ENCODE measurements at regions not wholly inside any gene's neighbourhood (a gene's known extent, or its start where the extent isn't known, plus 50 kb on each side); places are given as distances from the start of the nearest gene placed in this dataset.

DNA sequence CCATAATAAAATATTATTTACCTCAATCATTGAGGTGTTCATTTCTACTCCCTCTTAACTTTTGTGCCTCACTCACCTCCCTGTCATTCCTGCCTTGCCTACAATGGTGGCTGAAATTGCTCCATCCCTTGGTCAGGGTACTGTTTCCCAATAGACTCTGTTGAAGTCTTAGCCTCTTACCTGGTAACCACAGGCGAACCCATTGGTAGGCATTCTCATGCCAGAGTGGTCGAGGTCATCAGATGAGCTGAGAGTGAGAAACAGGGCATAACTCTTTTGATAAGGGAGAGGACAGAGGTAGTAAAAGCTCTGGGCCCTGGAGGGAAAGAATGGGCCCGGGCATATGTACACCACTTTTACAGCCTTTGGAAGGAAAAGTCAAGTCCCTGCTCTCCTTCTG, 265.6 kb downstream of the ARRDC4 start:
- DNase-seq: no peak
- Histone ChIP-seq H3K27me3 (no peaks in the 10 kb centered on the region), H3K36me3 (replicated peaks in 1 of 2; ENCODE audit: insufficient read depth in 1 of 2, low read depth in 2 of 2) (no peaks in the 10 kb centered on the region), H3K4me3 (no peak overlapping the region), H3K27ac (no peak overlapping the region), H3K4me1 (no peaks in the 10 kb centered on the region), H3K9me3 (no peaks in the 10 kb centered on the region)
- 55 to 63% methylated on average over 3 of the region's 3 CpGs for WGBS, 2 donors
- intact Hi-C loops (cut with DNase I): no loop called here
- TF ChIP-seq POLR2A (IDR thresholded peaks at IDR 0.05): no peak
- TF ChIP-seq CTCF (IDR thresholded peaks at IDR 0.05): no peak
- ATAC-seq: no peak

DNA sequence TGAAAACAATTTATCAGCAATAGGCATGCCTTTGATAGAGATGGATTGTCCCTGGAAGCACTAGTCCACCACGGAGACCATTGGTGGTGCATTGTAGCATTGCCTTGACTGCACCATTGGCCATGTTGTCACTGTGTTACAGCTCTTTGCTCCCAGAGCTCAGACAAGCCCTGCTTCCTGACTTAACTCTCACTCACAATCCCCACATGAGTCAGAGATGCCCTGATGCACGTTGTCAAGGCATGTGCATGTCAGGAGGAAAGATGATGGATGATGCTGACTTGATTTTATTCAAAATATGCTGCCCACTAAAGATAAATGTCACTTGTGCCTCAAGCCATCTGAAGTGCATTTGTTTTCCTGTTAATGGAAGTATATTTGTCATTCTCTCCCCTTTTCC, 266.1 kb downstream of the ARRDC4 start:
- Histone ChIP-seq H3K4me1 (no peaks in the 10 kb centered on the region), H3K9me3 (no peaks in the 10 kb centered on the region), H3K4me3 (no peak overlapping the region), H3K36me3 (replicated peaks in 1 of 2; ENCODE audit: insufficient read depth in 1 of 2, low read depth in 2 of 2) (no peaks in the 10 kb centered on the region), H3K27ac (no peak overlapping the region), H3K27me3 (no peaks in the 10 kb centered on the region)
- ATAC-seq (no peak), DNase-seq (no peak)
- intact Hi-C loops (cut with DNase I): no loop called here
- WGBS, 2 donors: 24 to 51% methylated on average over 2 of the region's 2 CpGs
- TF ChIP-seq POLR2A (IDR thresholded peaks at IDR 0.05) (no peak), CTCF (IDR thresholded peaks at IDR 0.05) (no peak)

GRCh38 chr15:98228846-98229245, 268.3 kb downstream of the ARRDC4 start:
- ATAC-seq (no peak), DNase-seq (no peak)
- Histone ChIP-seq H3K27me3 (no peaks in the 10 kb centered on the region), H3K36me3 (replicated peaks in 1 of 2; ENCODE audit: insufficient read depth in 1 of 2, low read depth in 2 of 2) (no peaks in the 10 kb centered on the region), H3K4me1 (no peaks in the 10 kb centered on the region), H3K4me3 (no peak overlapping the region), H3K9me3 (no peaks in the 10 kb centered on the region), H3K27ac (no peak overlapping the region)
- intact Hi-C loops (cut with DNase I): no loop called here
- 53 to 59% methylated on average over 4 of the region's 4 CpGs for WGBS, 2 donors
- TF ChIP-seq POLR2A (IDR thresholded peaks at IDR 0.05): no peak
- TF ChIP-seq CTCF (IDR thresholded peaks at IDR 0.05): no peak

- no peak for TF ChIP-seq POLR2A (IDR thresholded peaks at IDR 0.05)
- TF ChIP-seq CTCF (IDR thresholded peaks at IDR 0.05): no peak
- Histone ChIP-seq H3K4me1 (no peaks in the 10 kb centered on the region), H3K36me3 (replicated peaks in 1 of 2; ENCODE audit: insufficient read depth in 1 of 2, low read depth in 2 of 2) (no peaks in the 10 kb centered on the region), H3K9me3 (no peaks in the 10 kb centered on the region), H3K27me3 (no peaks in the 10 kb centered on the region), H3K27ac (no peak overlapping the region), H3K4me3 (no peak overlapping the region)
- DNase-seq (no peak), ATAC-seq (no peak)
- WGBS, 2 donors: 74 to 82% methylated on average over 5 of the region's 5 CpGs
- intact Hi-C loops (cut with DNase I): no loop called here
Observed at GRCh38 chr15:98230975-98231374, 270.5 kb downstream of the ARRDC4 start.

- 52 to 71% methylated on average over 8 of the region's 8 CpGs for WGBS, 2 donors
- no peak overlapping the region for H3K4me3 ChIP-seq
- TF ChIP-seq CTCF (IDR thresholded peaks at IDR 0.05) (no peak), POLR2A (IDR thresholded peaks at IDR 0.05) (no peak)
- H3K9me3 ChIP-seq: no peaks in the 10 kb centered on the region
- DNase-seq (no peak), ATAC-seq (no peak)
- H3K27ac ChIP-seq: no peak overlapping the region
- intact Hi-C loops (cut with DNase I): no loop called here
- H3K4me1 ChIP-seq: no peaks in the 10 kb centered on the region
- H3K36me3 ChIP-seq (replicated peaks in 1 of 2; ENCODE audit: insufficient read depth in 1 of 2, low read depth in 2 of 2): no peaks in the 10 kb centered on the region
- H3K27me3 ChIP-seq: no peaks in the 10 kb centered on the region
Observed at GRCh38 chr15:98231696-98232440, 271.4 kb downstream of the ARRDC4 start.
